ENCODE measurements at regions not wholly inside any gene's neighbourhood (a gene's known extent, or its start where the extent isn't known, plus 50 kb on each side); places are given as distances from the start of the nearest gene placed in this dataset.
A peak's percentile ranks its signal among the peaks of the same experiment; 100 is the strongest.

- Histone ChIP-seq H3K27me3 (ENCODE audit: low read length) (no peaks in the 10 kb centered on the region), H3K9me2 (replicated peaks; ENCODE audit: low read length) (no peaks in the 10 kb centered on the region), H3K9me3 (ENCODE audit: low read length) (no peaks in the 10 kb centered on the region), H3K4me1 (ENCODE audit: insufficient read depth, low read length) (no peaks in the 10 kb centered on the region), H3F3A (ENCODE audit: low read length, unreplicated experiment) (no peaks in the 10 kb centered on the region), H3K4me3 (ENCODE audit: low read length) (no peak overlapping the region), H2AFZ (ENCODE audit: low read length) (no peak overlapping the region), H3K36me3 (ENCODE audit: low read depth, low read length) (no peaks in the 10 kb centered on the region), H3K79me2 (ENCODE audit: low read length) (no peaks in the 10 kb centered on the region), H3K9ac (ENCODE audit: low read length) (no peak overlapping the region), H4K20me1 (ENCODE audit: low read length) (no peaks in the 10 kb centered on the region), H3K4me2 (ENCODE audit: low read length) (peak overlapping the region; percentile 34; the same call in 1 of the 2 replicates), H3K27ac (ENCODE audit: low read length) (no peak overlapping the region)
- intact Hi-C loops (cut with micrococcal nuclease) = no loop called here
- ChIA-PET CTCF (no interaction called here), POLR2A (ENCODE audit: unreplicated experiment) (no interaction called here)
- TF ChIP-seq EZH2 (IDR thresholded peaks at IDR 0.05; ENCODE audit: low read length, unreplicated experiment) (no peak), EZH2phosphoT487 (IDR thresholded peaks at IDR 0.05; ENCODE audit: borderline replicate concordance, low read length) (no peak), CTCF (conservative IDR thresholded peaks at IDR 0.05; ENCODE audit: low read depth, low read length) (no peak)
- BruUV-seq (replicated peaks) = no TSS peak
- no peak for ATAC-seq
- DNase-seq = no peak
Measured at GRCh38 chr18:39113790-39114189, 1548.2 kb upstream of the CELF4 start.

- ChIA-PET POLR2A (ENCODE audit: unreplicated experiment) (no interaction called here), CTCF (no interaction called here)
- ATAC-seq (no peak), DNase-seq (no peak)
- no peaks in the 10 kb centered on the region for H3K4me1 ChIP-seq (ENCODE audit: insufficient read depth, low read length)
- no peak overlapping the region for H3K4me2 ChIP-seq (ENCODE audit: low read length)
- H3K27ac ChIP-seq (ENCODE audit: low read length) = no peak overlapping the region
- H3K9ac ChIP-seq (ENCODE audit: low read length) = no peak overlapping the region
- H3F3A ChIP-seq (ENCODE audit: low read length, unreplicated experiment) = no peaks in the 10 kb centered on the region
- no peak overlapping the region for H3K4me3 ChIP-seq (ENCODE audit: low read length)
- H2AFZ ChIP-seq (ENCODE audit: low read length) = no peak overlapping the region
- no peaks in the 10 kb centered on the region for H4K20me1 ChIP-seq (ENCODE audit: low read length)
- intact Hi-C loops (cut with micrococcal nuclease) = no loop called here
- no peaks in the 10 kb centered on the region for H3K9me3 ChIP-seq (ENCODE audit: low read length)
- H3K79me2 ChIP-seq (ENCODE audit: low read length) = no peaks in the 10 kb centered on the region
- no peaks in the 10 kb centered on the region for H3K36me3 ChIP-seq (ENCODE audit: low read depth, low read length)
- no TSS peak for BruUV-seq (replicated peaks)
- H3K27me3 ChIP-seq (ENCODE audit: low read length) = no peaks in the 10 kb centered on the region
- no peaks in the 10 kb centered on the region for H3K9me2 ChIP-seq (replicated peaks; ENCODE audit: low read length)
- TF ChIP-seq EZH2phosphoT487 (IDR thresholded peaks at IDR 0.05; ENCODE audit: borderline replicate concordance, low read length) = no peak
- TF ChIP-seq CTCF (conservative IDR thresholded peaks at IDR 0.05; ENCODE audit: low read depth, low read length) = no peak
Measured at GRCh38 chr18:39105104-39105503, 1539.5 kb upstream of the CELF4 start.

- intact Hi-C loops (cut with micrococcal nuclease) = no loop called here
- no peaks in the 10 kb centered on the region for H3K79me2 ChIP-seq (ENCODE audit: low read length)
- DNase-seq (peak; percentile 9), ATAC-seq (peak; percentile 66)
- CTCF ChIA-PET = no interaction called here
- TF ChIP-seq CTCF (conservative IDR thresholded peaks at IDR 0.05; ENCODE audit: low read depth, low read length) (no peak), EZH2phosphoT487 (IDR thresholded peaks at IDR 0.05; ENCODE audit: borderline replicate concordance, low read length) (no peak), EZH2 (IDR thresholded peaks at IDR 0.05; ENCODE audit: low read length, unreplicated experiment) (no peak)
- no peak overlapping the region for H3K4me2 ChIP-seq (ENCODE audit: low read length)
- no peaks in the 10 kb centered on the region for H3K4me1 ChIP-seq (ENCODE audit: insufficient read depth, low read length)
- no peaks in the 10 kb centered on the region for H3K27me3 ChIP-seq (ENCODE audit: low read length)
- H3K4me3 ChIP-seq (ENCODE audit: low read length) = no peak overlapping the region
- no peak overlapping the region for H3K27ac ChIP-seq (ENCODE audit: low read length)
- no peak overlapping the region for H2AFZ ChIP-seq (ENCODE audit: low read length)
- POLR2A ChIA-PET (ENCODE audit: unreplicated experiment) = no interaction called here
- H4K20me1 ChIP-seq (ENCODE audit: low read length) = no peaks in the 10 kb centered on the region
- H3K9me2 ChIP-seq (replicated peaks; ENCODE audit: low read length) = no peaks in the 10 kb centered on the region
- no TSS peak for BruUV-seq (replicated peaks)
- H3K36me3 ChIP-seq (ENCODE audit: low read depth, low read length) = no peaks in the 10 kb centered on the region
- H3F3A ChIP-seq (ENCODE audit: low read length, unreplicated experiment) = no peaks in the 10 kb centered on the region
- no peaks in the 10 kb centered on the region for H3K9me3 ChIP-seq (ENCODE audit: low read length)
- no peak overlapping the region for H3K9ac ChIP-seq (ENCODE audit: low read length)
Measured at GRCh38 chr18:39072970-39073369, 1507.4 kb upstream of the CELF4 start.
